ENCODE measurements at regions not wholly inside any gene's neighbourhood (a gene's known extent, or its start where the extent isn't known, plus 50 kb on each side); places are given as distances from the start of the nearest gene placed in this dataset.
"Not testable (repeated sequence)": the region's sequence is repeated elsewhere in the genome, so short reads cannot be mapped to it uniquely, and the experiment has no call there.

GRCh38 chr16:34802848-34803599 is 1343.6 kb downstream of the TP53TG3F start:
- intact Hi-C loops (cut with DNase I; ENCODE audit: low total_unique reads), result no loop called here
- no peaks in the 10 kb centered on the region for H3K4me1 ChIP-seq
- 60 to 72% (median 64%) methylated on average over 80 to 101 of the region's 101 CpGs for WGBS, 5 donors
- DNase-seq, result peak; percentile 30
- TF ChIP-seq POLR2A (IDR thresholded peaks at IDR 0.05), result no peak
- no peak for TF ChIP-seq POLR2AphosphoS5 (IDR thresholded peaks at IDR 0.05)
- TF ChIP-seq CTCF (IDR thresholded peaks at IDR 0.05 in 8 of 11, conservative IDR thresholded peaks at IDR 0.05 in 3 of 11), result no peak
- H3K9me3 ChIP-seq, result peaks cover 0 to 57% (median 44%) of the 10 kb centered on the region in 8 donors
- H3K36me3 ChIP-seq, result no peaks in the 10 kb centered on the region
- H3K4me3 ChIP-seq, result no peak overlapping the region
- no peaks in the 10 kb centered on the region for H3K27me3 ChIP-seq (replicated peaks in 1 of 7)
- no peak overlapping the region for H3K27ac ChIP-seq

- no peak overlapping the region for H3K27ac ChIP-seq
- peaks cover 0 to 66% (median 51%) of the 10 kb centered on the region in 8 donors for H3K9me3 ChIP-seq
- no peaks in the 10 kb centered on the region for H3K4me1 ChIP-seq
- no peaks in the 10 kb centered on the region for H3K27me3 ChIP-seq (replicated peaks in 1 of 7)
- 67 to 74% (median 69%) methylated on average over 41 to 44 of the region's 44 CpGs for WGBS, 5 donors
- intact Hi-C loops (cut with DNase I; ENCODE audit: low total_unique reads), result no loop called here
- TF ChIP-seq POLR2AphosphoS5 (IDR thresholded peaks at IDR 0.05) (no peak), CTCF (IDR thresholded peaks at IDR 0.05 in 8 of 11, conservative IDR thresholded peaks at IDR 0.05 in 3 of 11) (no peak), POLR2A (IDR thresholded peaks at IDR 0.05) (no peak)
- H3K4me3 ChIP-seq, result no peak overlapping the region
- H3K36me3 ChIP-seq, result no peaks in the 10 kb centered on the region
- peak; percentile 51 for DNase-seq
Observed at GRCh38 chr16:34803683-34804416, 1344.4 kb downstream of the TP53TG3F start.

- intact Hi-C loops (cut with DNase I; ENCODE audit: low total_unique reads); H3K27ac ChIP-seq; H3K4me1 ChIP-seq; H3K27me3 ChIP-seq (replicated peaks in 1 of 7); H3K4me3 ChIP-seq; DNase-seq; H3K36me3 ChIP-seq: not testable (repeated sequence)
- peaks cover 0 to 73% (median 52%) of the 10 kb centered on the region in 8 donors for H3K9me3 ChIP-seq
- WGBS, 5 donors, result 23 to 33% (median 27%) methylated on average over 1 of the region's 1 CpG
Observed at GRCh38 chr16:34806992-34807644, 1347.7 kb downstream of the TP53TG3F start.

GRCh38 chr16:34807844-34808243 is 1348.4 kb downstream of the TP53TG3F start:
- H3K27ac ChIP-seq; H3K4me3 ChIP-seq; H3K4me1 ChIP-seq; intact Hi-C loops (cut with DNase I; ENCODE audit: low total_unique reads); H3K36me3 ChIP-seq; DNase-seq; H3K27me3 ChIP-seq (replicated peaks in 1 of 7): not testable (repeated sequence)
- peaks cover 0 to 68% (median 49%) of the 10 kb centered on the region in 8 donors for H3K9me3 ChIP-seq

GRCh38 chr16:34808530-34808929 is 1349.1 kb downstream of the TP53TG3F start:
- H3K4me3 ChIP-seq; H3K4me1 ChIP-seq; H3K27ac ChIP-seq; H3K36me3 ChIP-seq; H3K27me3 ChIP-seq (replicated peaks in 1 of 7); intact Hi-C loops (cut with DNase I; ENCODE audit: low total_unique reads); DNase-seq: not testable (repeated sequence)
- WGBS, 5 donors, result 22 to 35% (median 23%) methylated on average over 2 of the region's 2 CpGs
- peaks cover 0 to 61% (median 42%) of the 10 kb centered on the region in 8 donors for H3K9me3 ChIP-seq

Data from spleen (tissue), 11 donors.